Esophagus mucosa (tissue), 1 donor: ENCODE measurements at regions not wholly inside any gene's neighbourhood (a gene's known extent, or its start where the extent isn't known, plus 50 kb on each side); places are given as distances from the start of the nearest gene placed in this dataset.
"Not testable (repeated sequence)": the region's sequence is repeated elsewhere in the genome, so short reads cannot be mapped to it uniquely, and the experiment has no call there.

ENCODE experiments used
- ATAC-seq: fragments of 200-7000 bp; cut with Tn5 transposase; one replicate; pipeline ENCODE4 v1.9.1; 2020
- donor health status: DM: yes; HTN: yes; CAD: no.

GRCh38 chr2:234273887-234274584 lies 222.8 kb downstream of the ARL4C start:
- ATAC-seq, result no peak

- ATAC-seq, result no peak
Measured at GRCh38 chr2:234272069-234272850, 221.8 kb downstream of the SPP2 start.

DNA sequence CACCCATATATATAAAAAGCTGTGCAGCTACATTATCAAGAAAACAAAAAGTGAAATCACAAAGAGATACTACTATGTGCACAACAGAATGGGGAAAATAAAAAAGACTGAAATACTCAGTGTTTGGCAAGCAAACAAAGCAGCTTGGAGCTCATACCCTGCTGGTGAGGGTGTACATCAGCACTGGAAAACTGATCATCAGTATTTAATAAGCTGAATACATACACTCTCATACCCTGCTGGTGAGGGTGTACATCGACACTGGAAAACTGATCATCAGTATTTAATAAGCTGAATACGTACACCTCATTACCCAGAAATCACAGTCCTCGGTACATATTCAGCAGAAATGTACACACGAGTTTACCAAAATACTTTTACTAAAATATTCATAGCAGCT lies 220.8 kb downstream of the SPP2 start:
- ATAC-seq, result no peak

- ATAC-seq, result peak; percentile 96
Measured at GRCh38 chr2:234269769-234270204, 219.3 kb downstream of the SPP2 start.

DNA sequence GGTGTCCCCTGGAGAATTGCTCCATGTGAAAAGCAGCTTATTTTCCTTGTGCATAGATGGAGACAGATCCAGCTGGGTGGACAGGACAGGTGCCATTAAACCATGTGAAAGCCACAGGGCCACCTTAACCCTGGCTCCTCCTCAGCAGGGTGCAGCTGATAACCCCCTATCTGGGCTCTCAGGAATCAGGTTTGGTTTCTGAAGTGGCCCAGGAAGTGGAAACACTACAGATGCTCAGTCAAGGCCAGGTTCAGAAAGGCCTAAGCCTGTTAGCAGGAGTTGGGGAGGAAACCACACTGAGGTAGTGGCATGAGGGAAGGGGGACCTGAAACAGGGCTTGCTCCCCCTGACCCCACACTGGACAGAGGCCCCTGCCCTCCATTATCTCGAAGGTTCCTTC lies 217.0 kb downstream of the SPP2 start:
- ATAC-seq, result no peak

DNA sequence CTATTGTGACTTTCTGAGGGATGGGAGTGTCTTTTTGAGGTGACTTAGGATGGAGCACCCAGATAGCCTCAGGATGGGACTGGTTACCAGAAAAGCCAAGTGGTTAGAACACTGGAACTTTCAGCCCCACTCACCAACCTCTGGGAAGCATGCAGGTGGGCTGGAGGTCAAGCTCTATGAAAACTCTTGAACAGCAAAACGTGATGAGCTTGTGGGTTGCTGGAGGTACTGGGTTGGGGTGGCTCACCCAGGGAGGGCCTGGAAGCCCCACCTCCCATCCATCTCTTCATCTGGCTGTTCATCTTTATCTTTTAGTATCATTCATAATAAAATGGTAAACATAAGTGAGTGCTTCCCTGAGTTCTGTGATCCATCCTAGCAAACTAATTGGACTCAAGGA lies 216.4 kb downstream of the SPP2 start:
- ATAC-seq, result no peak

- no peak for ATAC-seq
Measured at GRCh38 chr2:234265206-234265605, 214.7 kb downstream of the SPP2 start.

DNA sequence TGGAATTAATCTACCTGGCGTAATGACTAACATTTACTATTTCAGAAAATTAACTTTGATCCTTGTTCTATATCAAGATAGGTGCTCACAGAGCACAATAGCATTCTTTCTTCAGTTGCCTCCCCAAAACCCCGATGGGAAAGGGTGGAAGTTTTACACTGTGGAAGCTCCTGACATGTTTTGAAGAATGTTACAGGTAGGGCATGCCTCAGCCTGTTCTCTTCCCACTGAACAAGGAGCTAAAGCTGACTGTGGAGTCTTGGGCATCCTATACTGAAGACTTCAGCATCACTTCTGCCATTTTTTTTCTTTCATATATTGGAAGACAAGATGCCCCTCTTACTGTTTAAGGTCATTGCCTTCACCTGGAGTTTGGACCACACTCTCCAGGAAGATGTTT lies 211.2 kb downstream of the SPP2 start:
- no peak for ATAC-seq

DNA sequence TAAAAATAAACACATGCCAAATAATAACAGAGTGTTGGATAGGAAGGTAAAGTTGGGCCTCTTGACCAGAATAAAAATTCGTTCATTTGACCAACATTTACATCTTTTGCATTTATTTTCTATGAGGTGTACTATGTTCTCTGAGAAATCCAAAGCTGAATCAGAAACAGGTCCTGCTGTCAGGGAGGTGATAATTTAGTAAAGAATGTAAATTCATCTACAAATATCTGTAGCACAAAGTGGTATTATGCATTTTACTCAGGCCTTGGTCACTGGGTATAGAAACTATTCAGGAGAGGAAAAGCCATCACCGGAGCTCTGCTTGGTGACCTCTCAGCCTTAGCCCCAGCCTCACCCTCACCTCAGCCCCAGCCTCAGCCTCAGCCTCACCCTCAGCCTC lies 208.9 kb downstream of the SPP2 start:
- no peak for ATAC-seq

- no peak for ATAC-seq
Measured at GRCh38 chr2:234258562-234259141, 208.2 kb downstream of the SPP2 start.

GRCh38 chr2:234257859-234258561 lies 207.5 kb downstream of the SPP2 start:
- peak; percentile 99 for ATAC-seq

DNA sequence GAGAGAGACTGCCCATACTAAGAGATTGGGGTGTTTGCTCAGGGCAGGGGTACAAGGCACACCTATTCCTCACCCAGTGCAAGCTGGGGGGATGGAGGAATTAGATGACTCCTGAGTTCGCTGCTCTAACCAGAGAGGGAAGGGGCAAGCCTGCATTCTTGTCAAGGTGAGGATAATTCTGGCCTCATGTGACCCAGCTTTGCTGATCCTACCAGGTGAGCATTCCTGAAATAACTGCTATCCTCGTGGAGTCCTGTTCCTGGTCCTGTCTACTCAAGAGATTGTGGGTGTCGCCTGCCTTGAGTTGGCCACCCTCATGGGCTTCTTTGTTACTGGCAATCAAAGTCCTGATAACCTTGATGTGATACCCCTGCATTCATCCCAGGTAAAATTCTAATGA lies 206.0 kb downstream of the SPP2 start:
- ATAC-seq, result no peak

GRCh38 chr2:234254783-234255521 lies 204.4 kb downstream of the SPP2 start:
- ATAC-seq, result no peak

DNA sequence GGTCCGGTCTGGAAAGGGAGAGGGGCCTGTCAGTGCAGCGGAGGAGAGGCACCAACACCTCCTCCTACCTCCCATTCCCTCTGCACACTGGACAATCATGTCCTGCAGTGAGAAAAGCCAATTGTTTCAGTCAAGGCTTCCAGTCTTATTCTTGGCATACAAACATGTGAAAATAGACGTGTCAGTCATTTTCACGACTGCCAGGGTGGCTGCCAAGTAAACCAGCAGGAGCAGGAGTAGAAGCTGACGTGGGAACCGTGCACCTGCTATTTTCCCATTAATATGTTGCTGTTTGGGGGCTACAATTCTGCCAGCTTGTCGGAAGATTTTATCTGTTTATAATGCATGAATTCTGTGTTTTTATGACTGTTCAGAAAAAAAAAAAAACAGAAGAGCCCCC lies 202.3 kb downstream of the SPP2 start:
- no peak for ATAC-seq

DNA sequence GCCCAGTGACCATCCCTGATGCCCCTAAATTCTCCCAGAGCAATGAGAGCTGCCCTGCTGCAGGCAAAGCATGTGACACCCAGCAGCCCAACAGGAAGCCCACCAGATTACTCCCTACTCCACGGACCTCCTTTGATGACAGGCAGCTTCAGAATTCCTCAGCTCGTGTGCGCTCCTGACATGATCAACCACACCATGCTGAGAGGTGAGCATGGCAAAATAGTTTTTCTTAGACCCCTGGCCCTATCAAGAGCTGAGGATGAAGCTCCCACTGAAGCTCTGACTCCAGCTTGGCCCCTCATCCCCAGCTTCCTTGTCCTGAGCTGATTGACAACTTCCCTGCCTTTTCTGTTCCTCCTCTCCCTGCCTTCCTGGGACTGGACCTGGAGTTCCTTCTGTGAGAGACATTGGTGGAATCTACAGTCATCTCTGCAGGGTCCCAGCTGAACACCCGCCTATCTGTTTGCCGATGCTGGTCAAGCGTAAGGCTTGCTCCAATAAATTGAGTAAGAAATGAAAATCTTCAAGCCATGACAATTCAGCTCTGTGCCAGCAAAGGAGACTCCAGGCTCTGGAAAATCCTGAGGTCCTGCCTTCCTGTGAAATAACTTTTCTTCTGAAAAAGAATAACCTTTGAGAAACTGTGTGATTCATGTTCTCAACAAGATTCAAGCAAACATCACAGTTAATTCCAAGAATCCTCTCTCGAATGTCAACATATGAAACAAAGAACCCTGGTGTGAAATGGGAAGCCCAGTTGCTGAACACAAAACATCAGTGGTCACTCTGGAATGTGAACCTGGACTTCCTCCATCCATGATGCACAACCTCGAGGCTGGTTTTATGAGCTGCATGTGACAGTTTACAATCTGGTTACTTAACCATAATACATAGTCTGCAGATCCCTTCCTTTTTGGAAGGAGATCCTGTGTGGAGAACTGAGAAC lies 201.1 kb downstream of the SPP2 start:
- no peak for ATAC-seq

- ATAC-seq, result no peak
Measured at GRCh38 chr2:234250926-234251325, 200.4 kb downstream of the SPP2 start.

DNA sequence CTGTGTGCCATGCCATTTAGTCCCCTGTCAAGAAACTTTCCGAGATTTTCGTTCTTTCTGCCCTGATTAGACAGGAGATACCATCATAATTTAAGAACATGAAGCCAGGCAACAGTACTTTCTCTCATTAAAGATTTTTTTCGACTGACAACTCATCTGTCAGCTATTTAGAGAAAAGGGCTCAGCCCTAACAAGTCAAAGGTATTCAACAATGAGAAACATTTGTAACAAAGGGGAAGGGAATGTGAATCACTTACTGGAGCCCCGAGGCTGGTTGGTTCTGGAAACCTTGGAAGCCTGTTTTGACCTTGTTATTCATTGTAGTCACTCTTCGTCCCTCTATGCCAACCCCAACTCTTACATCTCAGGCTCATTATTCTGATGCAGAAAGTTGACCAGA lies 199.4 kb downstream of the SPP2 start:
- peak; percentile 91 for ATAC-seq

DNA sequence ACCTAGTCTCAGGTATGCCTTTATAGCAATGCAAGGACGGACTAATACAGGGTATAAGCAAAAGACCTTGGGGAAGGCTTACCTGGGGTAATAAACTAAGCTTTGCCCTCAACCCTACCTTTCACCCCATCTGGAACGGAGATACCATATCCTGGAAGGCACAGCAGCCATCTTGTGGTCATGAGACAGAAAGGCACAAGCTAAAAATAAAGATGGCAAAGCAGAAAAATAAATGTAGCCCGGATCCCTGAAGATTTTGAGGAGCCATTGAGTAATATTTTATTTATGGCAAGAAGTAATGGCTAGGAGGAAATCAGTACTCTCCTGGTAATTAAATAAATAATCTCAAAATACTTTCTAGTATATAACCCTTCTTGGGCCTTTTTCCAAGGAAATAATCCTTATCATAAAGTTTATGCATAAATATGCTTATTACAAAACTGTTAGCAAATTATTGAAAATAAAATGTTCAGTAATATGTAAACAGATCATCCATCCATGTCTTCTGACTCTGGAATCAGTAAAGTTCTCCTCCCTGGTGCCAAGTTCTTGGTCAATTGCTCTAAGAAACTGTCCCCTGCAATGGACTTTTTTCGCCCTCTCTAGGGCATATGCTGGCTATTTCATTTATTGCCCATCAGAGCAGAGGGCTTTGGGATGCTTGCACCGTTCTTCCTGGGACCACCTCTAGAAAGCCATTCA lies 198.7 kb downstream of the SPP2 start:
- no peak for ATAC-seq

DNA sequence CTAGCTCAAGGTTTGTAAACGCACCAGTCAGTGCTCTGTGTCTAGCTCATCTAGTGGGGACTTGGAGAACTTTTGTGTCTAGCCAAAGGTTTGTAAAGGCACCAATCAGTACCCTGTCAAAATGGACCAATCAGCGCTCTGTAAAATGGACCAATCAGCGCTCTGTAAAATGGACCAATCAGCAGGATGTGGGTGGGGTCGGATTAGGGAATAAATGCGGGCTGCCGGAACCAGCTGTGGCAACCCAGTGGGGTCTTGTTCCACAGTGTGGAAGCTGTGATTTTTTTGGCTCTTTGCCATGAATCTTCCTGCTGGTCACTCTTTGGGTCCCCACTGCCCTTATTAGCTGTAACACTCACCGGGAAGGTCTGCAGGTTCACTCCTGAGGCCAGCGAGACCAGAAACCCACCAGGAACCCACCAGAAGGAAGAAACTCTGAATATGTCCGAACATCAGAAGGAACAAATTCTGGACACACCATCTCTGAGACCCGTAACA lies 197.8 kb downstream of the SPP2 start:
- not testable (repeated sequence) for ATAC-seq

DNA sequence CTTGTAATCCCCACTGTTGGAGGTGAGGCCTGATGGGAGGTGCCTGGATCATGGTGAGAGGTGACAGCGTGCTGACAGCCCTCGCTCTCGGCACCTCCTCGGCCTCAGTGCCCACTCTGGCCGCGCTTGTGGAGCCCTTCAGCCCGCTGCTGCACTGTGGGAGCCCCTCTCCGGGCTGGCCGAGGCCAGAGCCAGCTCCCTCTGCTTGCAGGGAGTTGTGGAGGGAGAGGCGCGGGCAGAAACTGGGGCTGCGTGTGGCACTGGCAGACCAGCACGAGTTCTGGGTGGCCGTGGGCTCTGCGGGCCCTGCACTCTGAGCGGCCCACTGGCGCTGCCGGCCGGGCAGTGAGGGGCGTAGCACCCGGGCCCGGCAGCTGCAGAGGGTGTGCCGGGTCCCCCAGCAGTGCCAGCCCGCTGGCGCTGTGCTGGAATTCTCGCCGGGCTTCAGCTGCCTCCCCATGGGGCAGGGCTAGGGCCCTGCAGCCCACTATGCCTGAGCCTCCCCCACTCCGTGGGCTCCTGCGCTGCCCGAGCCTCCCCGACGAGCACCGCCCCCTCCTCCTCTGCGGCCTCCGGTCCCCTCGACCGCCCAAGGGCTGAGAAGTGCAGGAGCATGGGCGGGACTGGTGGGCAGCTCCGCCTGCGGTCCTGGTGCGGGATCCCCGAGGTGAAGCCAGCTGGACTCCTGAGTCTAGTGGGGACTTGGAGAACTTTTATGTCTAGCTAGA lies 197.1 kb downstream of the SPP2 start:
- no peak for ATAC-seq
